ENCODE measurements at regions not wholly inside any gene's neighbourhood (a gene's known extent, or its start where the extent isn't known, plus 50 kb on each side); places are given as distances from the start of the nearest gene placed in this dataset.

- H3K27me3 ChIP-seq = no peaks in the 10 kb centered on the region
- no peak for DNase-seq
- 77 to 85% methylated on average over 1 of the region's 1 CpG for WGBS, 2 donors (ENCODE audit: low coverage in 1 of 2)
- no peaks in the 10 kb centered on the region for H3K4me1 ChIP-seq
- intact Hi-C loops (cut with DNase I; ENCODE audit: low total_unique reads) = loop anchor here (5.0 kb wide), 1 partner anchor 393 kb away; no protein-coding TSS in a partner anchor
- in situ Hi-C loops (cut with MboI; ENCODE audit: low pct_ligation_motif_present in 1 of 4, low pct_unique_long_range_greater_than_20kb in 1 of 4, low sequenced_read_pairs in 3 of 4) = no loop called here
- TF ChIP-seq POLR2AphosphoS5 (IDR thresholded peaks at IDR 0.05) = no peak
- no peak for TF ChIP-seq POLR2A (IDR thresholded peaks at IDR 0.05)
- no peak for TF ChIP-seq CTCF (IDR thresholded peaks at IDR 0.05)
- no peak for TF ChIP-seq EP300 (IDR thresholded peaks at IDR 0.05; ENCODE audit: low read depth)
- H3K9me3 ChIP-seq = peaks cover 5% of the 10 kb centered on the region in 2 donors
- H3K36me3 ChIP-seq = no peaks in the 10 kb centered on the region
- H3K27ac ChIP-seq = no peak overlapping the region
- no peak overlapping the region for H3K4me3 ChIP-seq
Observed at GRCh38 chr4:65139998-65140397, 530.3 kb downstream of the EPHA5 start.

GRCh38 chr4:65126200-65126599, 544.1 kb downstream of the EPHA5 start:
- no peak for DNase-seq
- Histone ChIP-seq H3K4me3 (no peak overlapping the region), H3K4me1 (no peaks in the 10 kb centered on the region), H3K36me3 (no peaks in the 10 kb centered on the region), H3K27me3 (no peaks in the 10 kb centered on the region), H3K27ac (no peak overlapping the region), H3K9me3 (no peaks in the 10 kb centered on the region)
- WGBS, 2 donors (ENCODE audit: low coverage in 1 of 2) = 70 to 80% methylated on average over 2 of the region's 2 CpGs
- intact Hi-C loops (cut with DNase I; ENCODE audit: low total_unique reads) = no loop called here
- TF ChIP-seq POLR2A (IDR thresholded peaks at IDR 0.05) = no peak
- TF ChIP-seq EP300 (IDR thresholded peaks at IDR 0.05; ENCODE audit: low read depth) = no peak
- TF ChIP-seq CTCF (IDR thresholded peaks at IDR 0.05) = no peak
- no peak for TF ChIP-seq POLR2AphosphoS5 (IDR thresholded peaks at IDR 0.05)
- in situ Hi-C loops (cut with MboI; ENCODE audit: low pct_ligation_motif_present in 1 of 4, low pct_unique_long_range_greater_than_20kb in 1 of 4, low sequenced_read_pairs in 3 of 4) = no loop called here

- TF ChIP-seq POLR2AphosphoS5 (IDR thresholded peaks at IDR 0.05) (no peak), POLR2A (IDR thresholded peaks at IDR 0.05) (no peak), EP300 (IDR thresholded peaks at IDR 0.05; ENCODE audit: low read depth) (no peak), CTCF (IDR thresholded peaks at IDR 0.05) (no peak)
- intact Hi-C loops (cut with DNase I; ENCODE audit: low total_unique reads) (no loop called here), in situ Hi-C loops (cut with MboI; ENCODE audit: low pct_ligation_motif_present in 1 of 4, low pct_unique_long_range_greater_than_20kb in 1 of 4, low sequenced_read_pairs in 3 of 4) (no loop called here)
- H3K27ac ChIP-seq = no peak overlapping the region
- H3K4me1 ChIP-seq = no peaks in the 10 kb centered on the region
- no peaks in the 10 kb centered on the region for H3K9me3 ChIP-seq
- no peaks in the 10 kb centered on the region for H3K36me3 ChIP-seq
- H3K27me3 ChIP-seq = no peaks in the 10 kb centered on the region
- no peak overlapping the region for H3K4me3 ChIP-seq
- DNase-seq = no peak
- 7 to 12% methylated on average over 1 of the region's 1 CpG for WGBS, 2 donors (ENCODE audit: low coverage in 1 of 2)
Observed at GRCh38 chr4:65120287-65120686, 550.0 kb downstream of the EPHA5 start.

GRCh38 chr4:65102419-65102818, 567.9 kb downstream of the EPHA5 start:
- no peak overlapping the region for H3K27ac ChIP-seq
- WGBS, 2 donors (ENCODE audit: low coverage in 1 of 2) = 67% methylated on average over 2 of the region's 2 CpGs; no CpG with 5 or more reads in 1 of the 2 donors
- TF ChIP-seq EP300 (IDR thresholded peaks at IDR 0.05; ENCODE audit: low read depth) (no peak), CTCF (IDR thresholded peaks at IDR 0.05) (no peak), POLR2AphosphoS5 (IDR thresholded peaks at IDR 0.05) (no peak), POLR2A (IDR thresholded peaks at IDR 0.05) (no peak)

More at GRCh38 chr4:65102419-65102818, 567.9 kb downstream of the EPHA5 start:
- H3K27me3 ChIP-seq = no peaks in the 10 kb centered on the region
- no peak overlapping the region for H3K4me3 ChIP-seq
- no peaks in the 10 kb centered on the region for H3K4me1 ChIP-seq
- intact Hi-C loops (cut with DNase I; ENCODE audit: low total_unique reads) (no loop called here), in situ Hi-C loops (cut with MboI; ENCODE audit: low pct_ligation_motif_present in 1 of 4, low pct_unique_long_range_greater_than_20kb in 1 of 4, low sequenced_read_pairs in 3 of 4) (no loop called here)
- no peak for DNase-seq
- H3K36me3 ChIP-seq = no peaks in the 10 kb centered on the region
- no peaks in the 10 kb centered on the region for H3K9me3 ChIP-seq

Measured in transverse colon (tissue), 4 donors.